ENCODE measurements at regions not wholly inside any gene's neighbourhood (a gene's known extent, or its start where the extent isn't known, plus 50 kb on each side); places are given as distances from the start of the nearest gene placed in this dataset.

DNA sequence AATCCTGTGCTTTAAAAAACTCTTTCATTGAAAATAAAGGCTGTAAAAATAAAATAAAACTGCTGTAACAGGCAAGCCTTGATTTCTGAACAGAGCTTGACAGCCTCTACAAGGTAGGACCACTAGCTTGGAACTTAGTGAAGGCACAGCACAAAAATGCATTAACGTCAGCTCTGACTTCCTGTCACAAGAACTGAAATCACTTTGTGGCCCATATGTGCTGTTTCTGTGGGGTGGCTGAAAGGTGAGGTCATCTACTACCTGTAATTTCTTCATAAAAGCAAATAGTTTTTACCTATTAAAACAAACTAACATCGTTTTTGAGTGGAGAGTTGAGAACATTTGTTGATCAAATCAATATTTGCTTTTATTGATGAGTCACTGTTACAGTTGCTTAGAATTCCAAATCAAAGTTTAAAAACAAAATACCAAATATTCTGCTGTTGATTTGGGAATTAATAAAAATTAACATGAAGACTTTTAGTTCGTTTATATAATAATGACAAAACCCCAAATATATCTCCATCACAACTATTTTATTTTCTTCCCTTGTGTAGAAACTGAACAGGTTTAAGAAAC is 1034.1 kb downstream of the MCTP2 start:
- no peak for TF ChIP-seq CTCF (IDR thresholded peaks at IDR 0.05; ENCODE audit: poor library complexity, severe bottlenecking)
- H3K27ac ChIP-seq (ENCODE audit: poor library complexity, severe bottlenecking), result no peak overlapping the region

DNA sequence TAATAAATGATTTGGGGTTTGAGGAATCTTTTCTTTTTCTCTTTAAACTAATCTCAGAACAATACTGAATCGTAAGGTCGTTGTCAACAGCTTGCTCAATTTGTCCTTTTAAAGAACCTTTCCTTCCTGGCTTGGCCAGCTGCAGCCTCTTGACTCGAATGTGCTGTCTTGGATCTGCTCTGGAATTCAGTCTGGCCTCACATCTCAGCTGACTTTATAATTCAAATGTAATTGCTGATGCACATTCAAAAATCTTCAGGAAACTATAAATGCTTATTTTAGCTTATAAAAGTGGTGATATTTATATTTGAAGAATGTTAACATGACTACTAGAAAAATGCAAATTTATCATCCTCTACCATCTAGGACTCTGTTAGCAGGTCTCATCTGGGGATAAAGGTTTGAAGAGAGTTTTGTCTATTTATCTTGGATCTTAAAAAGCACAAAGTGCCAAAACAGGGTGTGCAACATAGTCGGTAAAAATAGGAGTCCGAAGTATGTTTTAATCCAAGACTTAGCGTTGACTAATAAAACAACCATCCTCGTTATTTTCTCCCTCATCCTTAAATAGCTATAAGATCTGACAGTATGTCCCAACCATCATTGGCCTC is 1035.2 kb downstream of the MCTP2 start:
- no peaks in the 10 kb centered on the region for H3K9me3 ChIP-seq (ENCODE audit: severe bottlenecking)
- H3K4me1 ChIP-seq (ENCODE audit: insufficient read depth, poor library complexity, severe bottlenecking), result peaks cover 15% of the 10 kb centered on the region
- H3K27ac ChIP-seq (ENCODE audit: poor library complexity, severe bottlenecking), result no peak overlapping the region
- H3K36me3 ChIP-seq (ENCODE audit: low read depth), result no peaks in the 10 kb centered on the region
- H3K27me3 ChIP-seq (ENCODE audit: insufficient read depth, poor library complexity, severe bottlenecking), result no peaks in the 10 kb centered on the region
- no peak overlapping the region for H3K4me3 ChIP-seq (ENCODE audit: severe bottlenecking)
- DNase-seq (ENCODE audit: low spot score), result no peak
- ATAC-seq (ENCODE audit: low read depth), result no peak
- no peak for TF ChIP-seq CTCF (IDR thresholded peaks at IDR 0.05; ENCODE audit: poor library complexity, severe bottlenecking)

More for the DNA sequence above, 1034.1 kb downstream of the MCTP2 start:
- H3K4me1 ChIP-seq (ENCODE audit: insufficient read depth, poor library complexity, severe bottlenecking), result peaks cover 15% of the 10 kb centered on the region
- DNase-seq (ENCODE audit: low spot score) (no peak), ATAC-seq (ENCODE audit: low read depth) (no peak)
- no peaks in the 10 kb centered on the region for H3K27me3 ChIP-seq (ENCODE audit: insufficient read depth, poor library complexity, severe bottlenecking)
- H3K9me3 ChIP-seq (ENCODE audit: severe bottlenecking), result no peaks in the 10 kb centered on the region
- no peaks in the 10 kb centered on the region for H3K36me3 ChIP-seq (ENCODE audit: low read depth)
- H3K4me3 ChIP-seq (ENCODE audit: severe bottlenecking), result no peak overlapping the region

DNA sequence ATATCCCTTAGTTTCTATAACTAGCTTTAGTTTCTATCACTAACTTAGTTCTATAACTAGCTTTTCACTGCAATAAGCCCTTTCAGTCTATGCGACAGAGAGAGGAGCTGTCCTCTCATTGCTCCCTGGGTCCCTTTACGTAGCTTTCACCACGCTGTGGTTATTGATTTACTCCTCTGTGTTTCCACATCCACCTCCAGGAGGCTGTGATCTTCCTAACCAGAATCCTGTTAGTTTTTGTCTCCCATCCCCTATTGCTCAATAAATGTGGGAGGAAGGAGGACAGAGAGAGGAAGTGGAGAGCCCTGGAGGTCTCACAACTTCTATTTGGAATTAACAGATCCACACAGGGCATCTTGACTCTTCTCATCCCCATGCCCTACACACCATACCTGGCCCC is 1036.1 kb downstream of the MCTP2 start:
- Histone ChIP-seq H3K9me3 (ENCODE audit: severe bottlenecking) (no peaks in the 10 kb centered on the region), H3K27me3 (ENCODE audit: insufficient read depth, poor library complexity, severe bottlenecking) (no peaks in the 10 kb centered on the region), H3K4me3 (ENCODE audit: severe bottlenecking) (no peak overlapping the region), H3K27ac (ENCODE audit: poor library complexity, severe bottlenecking) (no peak overlapping the region), H3K36me3 (ENCODE audit: low read depth) (no peaks in the 10 kb centered on the region), H3K4me1 (ENCODE audit: insufficient read depth, poor library complexity, severe bottlenecking) (peaks cover 15% of the 10 kb centered on the region)
- no peak for TF ChIP-seq CTCF (IDR thresholded peaks at IDR 0.05; ENCODE audit: poor library complexity, severe bottlenecking)
- DNase-seq (ENCODE audit: low spot score) (no peak), ATAC-seq (ENCODE audit: low read depth) (no peak)

DNA sequence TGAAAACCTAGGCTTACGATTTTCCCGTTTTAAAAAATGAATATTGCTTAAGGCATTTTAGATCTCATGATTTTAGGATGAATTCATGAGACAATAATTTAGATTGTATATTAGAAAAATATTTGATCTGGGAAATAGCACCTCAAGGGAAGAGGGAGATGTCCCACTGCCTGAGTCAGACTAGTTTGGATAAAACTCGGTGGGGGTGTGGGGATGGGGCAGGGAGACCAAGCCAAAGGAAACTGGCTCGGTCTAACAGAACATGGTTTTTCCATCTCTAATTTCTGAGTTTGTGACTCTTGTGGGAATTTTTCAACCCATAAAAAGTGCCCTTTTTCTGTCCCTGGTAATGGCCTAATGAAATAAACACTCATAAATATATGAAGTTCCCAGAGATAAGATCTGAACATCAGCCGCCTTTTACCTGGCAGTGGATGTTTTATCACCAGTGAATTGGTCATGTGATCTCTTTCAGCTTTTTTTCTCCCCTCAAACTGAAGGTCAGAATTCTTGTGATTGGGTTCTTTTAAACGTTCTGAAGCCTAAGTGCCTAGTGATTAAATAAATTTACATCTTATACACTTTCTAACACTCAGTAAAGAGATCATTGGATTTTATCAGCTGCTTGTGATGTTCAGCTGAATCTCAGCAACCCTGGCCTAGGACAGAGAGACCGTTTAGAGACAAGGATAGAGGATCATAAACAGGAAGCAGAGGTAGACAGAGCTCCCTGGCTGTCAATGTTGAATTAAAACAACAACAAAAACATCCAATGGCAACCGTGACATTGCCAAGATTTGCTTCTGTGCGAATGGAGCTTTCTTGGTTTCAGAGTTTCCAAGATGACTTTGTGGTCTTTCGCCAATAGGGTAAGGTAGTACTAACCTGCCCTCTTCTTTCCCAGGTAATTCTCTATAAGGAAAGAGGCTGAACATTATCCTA is 1038.2 kb downstream of the MCTP2 start:
- ATAC-seq (ENCODE audit: low read depth) (no peak), DNase-seq (ENCODE audit: low spot score) (no peak)
- Histone ChIP-seq H3K27ac (ENCODE audit: poor library complexity, severe bottlenecking) (no peak overlapping the region), H3K9me3 (ENCODE audit: severe bottlenecking) (no peaks in the 10 kb centered on the region), H3K4me3 (ENCODE audit: severe bottlenecking) (no peak overlapping the region), H3K36me3 (ENCODE audit: low read depth) (no peaks in the 10 kb centered on the region), H3K27me3 (ENCODE audit: insufficient read depth, poor library complexity, severe bottlenecking) (no peaks in the 10 kb centered on the region), H3K4me1 (ENCODE audit: insufficient read depth, poor library complexity, severe bottlenecking) (no peaks in the 10 kb centered on the region)
- no peak for TF ChIP-seq CTCF (IDR thresholded peaks at IDR 0.05; ENCODE audit: poor library complexity, severe bottlenecking)
